Spleen (tissue), 11 donors: ENCODE measurements at regions not wholly inside any gene's neighbourhood (a gene's known extent, or its start where the extent isn't known, plus 50 kb on each side); places are given as distances from the start of the nearest gene placed in this dataset.

Experiments used
- DNase-seq: peaks from one replicate; pipeline ENCODE4 v3.0.0-alpha.2; 2020
- H3K27ac ChIP-seq, 8 donors: fragments of 200-600 bp; sonication (generic) in 7 of 8; 1 replicate in 4 of 8; 2 replicates in 4 of 8; pipeline versions ENCODE4 v1.5.0 to v1.8.0; 2016 to 2021; ENCODE audit warnings: inconsistent platforms in 4 of 8, mild to moderate bottlenecking in 4 of 8, moderate library complexity in 1 of 8
- H3K27me3 ChIP-seq, 7 donors: fragments of 200-600 bp; sonication (generic) in 6 of 7; replicated peaks in 1 of 7; 1 replicate in 4 of 7; 2 replicates in 3 of 7; pipeline versions ENCODE4 v1.5.0 to v1.8.0; 2016 to 2021; ENCODE audit warnings: inconsistent platforms in 3 of 7, mild to moderate bottlenecking in 1 of 7
- H3K36me3 ChIP-seq, 6 donors: fragments of 200-600 bp; sonication (generic) in 5 of 6; 1 replicate in 4 of 6; 2 replicates in 2 of 6; pipeline versions ENCODE4 v1.5.0 to v1.8.0; 2016 to 2021; ENCODE audit warnings: inconsistent platforms in 2 of 6
- H3K4me1 ChIP-seq, 6 donors: fragments of 200-600 bp; sonication (generic) in 5 of 6; 1 replicate in 3 of 6; 2 replicates in 3 of 6; pipeline versions ENCODE4 v1.5.0 to v1.8.0; 2016 to 2021; ENCODE audit warnings: inconsistent platforms in 3 of 6
- H3K4me3 ChIP-seq, 8 donors: fragments of 200-600 bp; sonication (generic) in 7 of 8; 1 replicate in 4 of 8; 2 replicates in 4 of 8; pipeline versions ENCODE4 v1.5.0 to v1.8.0; 2016 to 2021; ENCODE audit warnings: inconsistent platforms in 4 of 8, mild to moderate bottlenecking in 4 of 8, moderate library complexity in 2 of 8
- H3K9me3 ChIP-seq, 8 donors: fragments of 200-600 bp; sonication (generic) in 7 of 8; 1 replicate in 4 of 8; 2 replicates in 4 of 8; pipeline versions ENCODE4 v1.5.0 to v1.8.0; 2016 to 2021; ENCODE audit warnings: inconsistent platforms in 4 of 8
- CTCF ChIP-seq, 11 experiments: fragments of 200-600 bp in 7 of 11; fragments of 450-650 bp in 4 of 11; sonication (generic) in 4 of 11; IDR thresholded peaks in 8 of 11; conservative IDR thresholded peaks in 3 of 11; 1 replicate in 7 of 11; 2 replicates in 4 of 11; pipeline versions ENCODE4 v1.4.0 to v1.8.0; 2016 to 2021; ENCODE audit warnings: antibody characterized with exemption in 11 of 11, inconsistent platforms in 4 of 11, mild to moderate bottlenecking in 1 of 11
- POLR2A ChIP-seq, 3 donors: fragments of 450-650 bp; IDR thresholded peaks; one replicate each; pipeline ENCODE4 v1.5.1; 2017; ENCODE audit warnings: antibody characterized with exemption in 3 of 3, mild to moderate bottlenecking in 1 of 3
- POLR2AphosphoS5 ChIP-seq, 3 donors: sonication (generic); formaldehyde crosslinking; IDR thresholded peaks; one replicate each; pipeline ENCODE4 v1.5.1; 2017; ENCODE audit warnings: antibody characterized with exemption in 3 of 3
- WGBS, 5 donors: extraction: QIAGEN DNeasy Blood & Tissue Kit in 3 of 5; methylation state at CpG; one replicate each; pipeline versions ENCODE4 v1.1.5 to v1.1.7; 2013 to 2018; 5-methylcytosine and 5-hydroxymethylcytosine counted together
- intact Hi-C: fragments of 100-400 bp; cut with DNase I; formaldehyde crosslinking; loops from one replicate; pipeline ENCODE4 v1.15.0; 2023; ENCODE audit warnings: low total_unique reads
- donor health status: healthy with polysubstance abuse.
- donor health status: DM: no; HTN: no; CAD: no; lungs with moderate emphysema.
- donor health status: DM: no; HTN: no; CAD: no.
- donor health status: Bipolar disorder and iron deficiency.
- donor health status: healthy.
- donor health status: DM: no; HTN: no; CAD: no.
- donor health status: DM: yes; HTN: yes; CAD: no.

- Histone ChIP-seq H3K9me3 (no peaks in the 10 kb centered on the region), H3K27me3 (no peaks in the 10 kb centered on the region), H3K36me3 (no peaks in the 10 kb centered on the region), H3K4me3 (no peak overlapping the region), H3K4me1 (no peaks in the 10 kb centered on the region), H3K27ac (no peak overlapping the region)
- DNase-seq: no peak
- 83 to 91% (median 90%) methylated on average over 1 of the region's 1 CpG for WGBS, 5 donors
- intact Hi-C loops: no loop called here
- TF ChIP-seq POLR2A (IDR thresholded peaks at IDR 0.05): no peak
- no peak for TF ChIP-seq POLR2AphosphoS5 (IDR thresholded peaks at IDR 0.05)
- TF ChIP-seq CTCF (IDR thresholded peaks at IDR 0.05 in 8 of 11, conservative IDR thresholded peaks at IDR 0.05 in 3 of 11): no peak
Observed at GRCh38 chr5:128641861-128642260, 103.8 kb upstream of the FBN2 start.

- 63 to 84% (median 76%) methylated on average over 4 of the region's 4 CpGs for WGBS, 5 donors
Observed at GRCh38 chr5:128644863-128645262, 106.8 kb upstream of the FBN2 start.

GRCh38 chr5:128645581-128645980 is 107.5 kb upstream of the FBN2 start:
- intact Hi-C loops: no loop called here
- Histone ChIP-seq H3K9me3 (peaks cover 0 to 7% (median 4%) of the 10 kb centered on the region in 8 donors), H3K4me1 (no peaks in the 10 kb centered on the region), H3K36me3 (no peaks in the 10 kb centered on the region), H3K4me3 (no peak overlapping the region), H3K27me3 (no peaks in the 10 kb centered on the region), H3K27ac (no peak overlapping the region)
- no peak for DNase-seq
- 76 to 91% (median 81%) methylated on average over 1 of the region's 1 CpG for WGBS, 5 donors
- no peak for TF ChIP-seq POLR2AphosphoS5 (IDR thresholded peaks at IDR 0.05)
- TF ChIP-seq CTCF (IDR thresholded peaks at IDR 0.05 in 8 of 11, conservative IDR thresholded peaks at IDR 0.05 in 3 of 11): no peak
- no peak for TF ChIP-seq POLR2A (IDR thresholded peaks at IDR 0.05)

More at GRCh38 chr5:128644863-128645262, 106.8 kb upstream of the FBN2 start:
- intact Hi-C loops: no loop called here
- TF ChIP-seq CTCF (IDR thresholded peaks at IDR 0.05 in 8 of 11, conservative IDR thresholded peaks at IDR 0.05 in 3 of 11) (no peak), POLR2AphosphoS5 (IDR thresholded peaks at IDR 0.05) (no peak), POLR2A (IDR thresholded peaks at IDR 0.05) (no peak)
- no peaks in the 10 kb centered on the region for H3K36me3 ChIP-seq
- no peak for DNase-seq
- H3K27ac ChIP-seq: no peak overlapping the region
- H3K4me1 ChIP-seq: no peaks in the 10 kb centered on the region
- H3K4me3 ChIP-seq: no peak overlapping the region
- peaks cover 0 to 1% (median 0%) of the 10 kb centered on the region in 8 donors for H3K9me3 ChIP-seq
- no peaks in the 10 kb centered on the region for H3K27me3 ChIP-seq

- 66 to 84% (median 76%) methylated on average over 2 of the region's 2 CpGs for WGBS, 5 donors
- H3K4me1 ChIP-seq: no peaks in the 10 kb centered on the region
- peaks cover 0 to 7% (median 4%) of the 10 kb centered on the region in 8 donors for H3K9me3 ChIP-seq
- H3K4me3 ChIP-seq: no peak overlapping the region
- intact Hi-C loops: no loop called here
- no peaks in the 10 kb centered on the region for H3K36me3 ChIP-seq
- TF ChIP-seq CTCF (IDR thresholded peaks at IDR 0.05 in 8 of 11, conservative IDR thresholded peaks at IDR 0.05 in 3 of 11) (no peak), POLR2AphosphoS5 (IDR thresholded peaks at IDR 0.05) (no peak), POLR2A (IDR thresholded peaks at IDR 0.05) (no peak)
- no peak overlapping the region for H3K27ac ChIP-seq
- no peak for DNase-seq
- no peaks in the 10 kb centered on the region for H3K27me3 ChIP-seq
Observed at GRCh38 chr5:128646176-128646575, 108.1 kb upstream of the FBN2 start.
